Loucy (cell line): ENCODE measurements at regions not wholly inside any gene's neighbourhood (a gene's known extent, or its start where the extent isn't known, plus 50 kb on each side); places are given as distances from the start of the nearest gene placed in this dataset.

Experiments
- H2AFZ ChIP-seq: fragments of 200-600 bp; sonication (generic); 2 replicates; pipeline ENCODE4 v1.6.0; 2016; ENCODE audit warnings: antibody characterized with exemption, mild to moderate bottlenecking, low read length, moderate library complexity
- H3F3A ChIP-seq: fragments of 200-600 bp; 2 replicates; pipeline ENCODE4 v1.6.0; 2016; ENCODE audit warnings: antibody characterized with exemption, low read depth, mild to moderate bottlenecking
- H3K27me3 ChIP-seq: fragments of 200-600 bp; sonication (generic); 2 replicates; pipeline ENCODE4 v1.6.1; 2014; ENCODE audit warnings: low read length, mild to moderate bottlenecking; ENCODE audit not compliant: insufficient read depth, poor library complexity, severe bottlenecking
- H3K36me3 ChIP-seq: fragments of 200-600 bp; sonication (generic); 2 replicates; pipeline ENCODE4 v1.6.1; 2016; ENCODE audit warnings: low read length; ENCODE audit not compliant: insufficient read depth
- H3K4me1 ChIP-seq: fragments of 200-600 bp; sonication (generic); 2 replicates; pipeline ENCODE4 v1.5.1; 2014; ENCODE audit warnings: low read length, mild to moderate bottlenecking; ENCODE audit not compliant: insufficient read depth, poor library complexity, severe bottlenecking
- H3K4me2 ChIP-seq: fragments of 200-600 bp; sonication (generic); 2 replicates; pipeline ENCODE4 v1.6.0; 2014; ENCODE audit warnings: antibody characterized with exemption, low read length, low read depth, mild to moderate bottlenecking; ENCODE audit not compliant: poor library complexity, severe bottlenecking
- H3K4me3 ChIP-seq: fragments of 200-600 bp; sonication (generic); 2 replicates; pipeline ENCODE4 v1.5.1; 2014; ENCODE audit warnings: low read length, mild to moderate bottlenecking, mixed read lengths; ENCODE audit not compliant: poor library complexity, severe bottlenecking
- H3K79me2 ChIP-seq: fragments of 200-600 bp; sonication (generic); 2 replicates; pipeline ENCODE4 v1.6.1; 2014; ENCODE audit warnings: low read length; ENCODE audit not compliant: insufficient read depth
- H3K9ac ChIP-seq: fragments of 200-600 bp; sonication (generic); 2 replicates; pipeline ENCODE4 v1.6.0; 2014; ENCODE audit warnings: mild to moderate bottlenecking, low read depth, low read length, moderate library complexity; ENCODE audit not compliant: poor library complexity, severe bottlenecking
- H3K9me2 ChIP-seq: fragments of 200-600 bp; sonication (generic); replicated peaks from 2 replicates; pipeline ENCODE4 v1.6.1; 2016; ENCODE audit warnings: low read depth, low read length, mixed read lengths
- H3K9me3 ChIP-seq: fragments of 200-600 bp; sonication (generic); 2 replicates; pipeline ENCODE4 v1.6.1; 2014; ENCODE audit warnings: mild to moderate bottlenecking, antibody characterized with exemption, low read length, low read depth; ENCODE audit not compliant: insufficient read depth
- H4K20me1 ChIP-seq: fragments of 200-600 bp; sonication (generic); 2 replicates; pipeline ENCODE4 v1.6.0; 2014; ENCODE audit warnings: antibody characterized with exemption, low read length, mild to moderate bottlenecking; ENCODE audit not compliant: insufficient read depth, poor library complexity, severe bottlenecking
- CTCF ChIP-seq: fragments of 200-600 bp; sonication (generic); conservative IDR thresholded peaks from 2 replicates; pipeline ENCODE4 v1.5.1; 2014; ENCODE audit warnings: mild to moderate bottlenecking, antibody characterized with exemption, low read length
- EZH2phosphoT487 ChIP-seq: fragments of 200-600 bp; IDR thresholded peaks from 2 replicates; pipeline ENCODE4 v1.6.1; 2018; ENCODE audit warnings: antibody characterized with exemption, mild to moderate bottlenecking, moderate library complexity, borderline replicate concordance

DNA sequence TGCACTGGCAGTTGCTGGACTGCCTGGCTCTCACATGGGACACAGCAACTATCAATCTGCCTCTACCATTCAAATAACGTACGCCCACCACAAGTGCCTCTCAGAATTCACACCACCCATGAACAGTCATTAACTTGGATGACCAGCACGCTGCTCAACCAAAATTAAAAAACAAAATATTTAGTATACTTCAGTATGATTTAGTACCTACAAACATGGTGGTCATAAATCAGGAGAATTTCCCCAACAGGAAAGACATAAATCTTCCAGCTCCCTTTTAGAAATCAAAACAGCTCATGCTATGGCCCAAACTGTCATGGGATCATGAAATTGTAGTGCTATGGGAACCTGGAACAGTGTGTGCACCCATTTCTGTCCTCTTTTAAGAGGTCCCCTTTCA is 317.4 kb upstream of the ETAA1 start:
- H3K36me3 ChIP-seq, result no peaks in the 10 kb centered on the region
- H3K4me3 ChIP-seq, result no peak overlapping the region
- TF ChIP-seq CTCF, result no peak
- no peak for TF ChIP-seq EZH2phosphoT487

DNA sequence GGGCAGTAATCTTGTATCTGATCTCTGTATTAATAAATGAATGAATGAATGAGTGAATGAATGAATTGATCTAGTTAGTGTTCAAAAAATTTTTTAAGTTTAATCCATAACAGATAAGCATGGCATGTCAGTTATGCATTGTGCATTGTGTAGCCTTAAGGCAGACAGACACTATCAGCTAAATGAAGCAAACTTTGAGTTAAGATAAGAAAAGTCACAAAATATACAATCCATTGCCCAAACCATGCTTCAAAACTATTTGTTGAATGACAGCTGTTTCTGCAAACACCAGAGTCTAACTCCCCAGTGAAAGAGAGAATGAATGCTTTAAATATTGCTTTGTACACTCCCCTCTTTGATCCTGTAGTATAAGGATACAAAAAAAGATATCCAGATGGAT is 314.3 kb upstream of the ETAA1 start:
- H3K4me2 ChIP-seq, result no peak overlapping the region
- H2AFZ ChIP-seq, result no peak overlapping the region
- H3F3A ChIP-seq, result no peaks in the 10 kb centered on the region
- TF ChIP-seq EZH2phosphoT487, result no peak
- no peak for TF ChIP-seq CTCF
- no peaks in the 10 kb centered on the region for H3K36me3 ChIP-seq
- no peaks in the 10 kb centered on the region for H3K4me1 ChIP-seq
- no peaks in the 10 kb centered on the region for H4K20me1 ChIP-seq
- H3K9me3 ChIP-seq, result no peaks in the 10 kb centered on the region
- H3K9ac ChIP-seq, result no peak overlapping the region
- H3K9me2 ChIP-seq, result no peaks in the 10 kb centered on the region; the same call in 1 of the 2 replicates
- no peaks in the 10 kb centered on the region for H3K79me2 ChIP-seq
- H3K27me3 ChIP-seq, result no peaks in the 10 kb centered on the region
- H3K4me3 ChIP-seq, result no peak overlapping the region

More for the DNA sequence above, 317.4 kb upstream of the ETAA1 start:
- Histone ChIP-seq H3F3A (no peaks in the 10 kb centered on the region), H3K79me2 (no peaks in the 10 kb centered on the region), H3K27me3 (no peaks in the 10 kb centered on the region), H4K20me1 (no peaks in the 10 kb centered on the region), H3K4me2 (no peak overlapping the region), H2AFZ (no peak overlapping the region), H3K4me1 (no peaks in the 10 kb centered on the region), H3K9ac (no peak overlapping the region), H3K9me2 (no peaks in the 10 kb centered on the region; the same call in 1 of the 2 replicates), H3K9me3 (no peaks in the 10 kb centered on the region)

DNA sequence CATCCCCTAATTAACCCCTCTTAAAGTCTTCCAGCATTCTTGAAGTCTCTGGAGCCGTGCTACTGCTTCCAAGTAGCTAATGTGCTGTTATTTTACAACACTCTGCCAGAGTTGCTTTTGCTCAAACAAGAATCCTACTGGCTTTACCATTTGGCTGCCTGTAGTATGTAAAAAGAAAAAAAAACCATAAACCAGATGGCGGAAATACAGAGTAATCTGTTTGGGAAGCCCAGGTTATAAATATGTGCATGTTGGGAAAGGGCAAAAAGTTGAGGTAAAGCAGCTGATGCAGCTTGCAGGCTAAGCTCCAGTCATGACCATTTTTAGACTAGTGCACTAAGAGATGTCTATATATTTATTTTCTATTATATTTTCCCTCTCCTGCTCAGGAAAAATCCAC is 313.2 kb upstream of the ETAA1 start:
- no peaks in the 10 kb centered on the region for H3K79me2 ChIP-seq
- no peaks in the 10 kb centered on the region for H4K20me1 ChIP-seq
- no peak for TF ChIP-seq EZH2phosphoT487
- TF ChIP-seq CTCF, result no peak
- no peaks in the 10 kb centered on the region for H3K9me3 ChIP-seq
- no peak overlapping the region for H3K4me3 ChIP-seq
- no peaks in the 10 kb centered on the region for H3F3A ChIP-seq
- H3K27me3 ChIP-seq, result no peaks in the 10 kb centered on the region
- H3K9me2 ChIP-seq, result no peaks in the 10 kb centered on the region
- no peak overlapping the region for H2AFZ ChIP-seq
- H3K36me3 ChIP-seq, result no peaks in the 10 kb centered on the region
- H3K4me2 ChIP-seq, result no peak overlapping the region
- no peak overlapping the region for H3K9ac ChIP-seq
- H3K4me1 ChIP-seq, result no peaks in the 10 kb centered on the region
